Ishikawa (cell line): ENCODE measurements at regions not wholly inside any gene's neighbourhood (a gene's known extent, or its start where the extent isn't known, plus 50 kb on each side); places are given as distances from the start of the nearest gene placed in this dataset.

ENCODE experiments used
- CEBPB ChIP-seq: IDR thresholded peaks from 2 replicates; pipeline ENCODE4 v1.6.1; 2012
- EP300 ChIP-seq: IDR thresholded peaks from 2 replicates; pipeline ENCODE4 v1.6.1; 2012; ENCODE audit warnings: borderline replicate concordance
- TAF1 ChIP-seq: IDR thresholded peaks from 2 replicates; pipeline ENCODE4 v1.6.1; 2012; ENCODE audit warnings: low read depth, mild to moderate bottlenecking
- YY1 ChIP-seq: IDR thresholded peaks from 2 replicates; pipeline ENCODE4 v1.6.1; 2012; ENCODE audit warnings: low read depth
- TF ChIP-seq, protein P1 (sequence below): IDR thresholded peaks from 2 replicates; pipeline ENCODE4 v1.6.1; 2012

DNA sequence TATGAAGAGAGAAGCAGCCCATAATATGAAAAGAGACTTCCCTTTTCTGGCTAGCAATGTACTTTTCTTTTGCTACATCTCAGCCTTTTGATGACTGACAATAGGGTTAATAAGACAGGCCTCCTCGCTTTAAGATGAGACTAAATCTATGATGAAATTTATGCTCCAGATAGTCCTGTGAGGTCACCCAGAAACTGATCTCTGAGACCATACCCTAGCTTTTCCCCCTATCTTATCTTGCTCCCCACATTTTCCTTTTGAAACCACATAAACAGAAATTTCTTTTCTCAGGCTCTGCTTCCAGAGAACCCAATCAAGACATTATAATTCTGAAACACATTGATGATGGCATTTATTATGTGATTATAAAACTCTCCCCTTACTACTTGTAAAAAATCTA is 168.8 kb upstream of the CADM2 start:
- no peak for TF ChIP-seq CEBPB
- no peak for TF ChIP-seq EP300
- TF ChIP-seq TAF1, result no peak
- TF ChIP-seq, protein P1, sequence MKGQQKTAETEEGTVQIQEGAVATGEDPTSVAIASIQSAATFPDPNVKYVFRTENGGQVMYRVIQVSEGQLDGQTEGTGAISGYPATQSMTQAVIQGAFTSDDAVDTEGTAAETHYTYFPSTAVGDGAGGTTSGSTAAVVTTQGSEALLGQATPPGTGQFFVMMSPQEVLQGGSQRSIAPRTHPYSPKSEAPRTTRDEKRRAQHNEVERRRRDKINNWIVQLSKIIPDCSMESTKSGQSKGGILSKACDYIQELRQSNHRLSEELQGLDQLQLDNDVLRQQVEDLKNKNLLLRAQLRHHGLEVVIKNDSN, result no peak
- no peak for TF ChIP-seq YY1
